ENCODE measurements at regions not wholly inside any gene's neighbourhood (a gene's known extent, or its start where the extent isn't known, plus 50 kb on each side); places are given as distances from the start of the nearest gene placed in this dataset.

- no peak for FAIRE-seq
Measured at GRCh38 chr1:57795886-57796285, 372.0 kb upstream of the DAB1 start.

GRCh38 chr1:57794078-57794477, 370.2 kb upstream of the DAB1 start:
- FAIRE-seq (no peak), DNase-seq (ENCODE audit: low spot score in 2 of 2) (no peak)

More at GRCh38 chr1:57795886-57796285, 372.0 kb upstream of the DAB1 start:
- no peak for DNase-seq (ENCODE audit: low spot score in 2 of 2)

- FAIRE-seq, result no peak
- no peak for DNase-seq (ENCODE audit: low spot score in 2 of 2)
Measured at GRCh38 chr1:57791497-57791896, 367.6 kb upstream of the DAB1 start.

- DNase-seq (ENCODE audit: low spot score in 2 of 2) (no peak), FAIRE-seq (no peak)
Measured at GRCh38 chr1:57789936-57790335, 366.1 kb upstream of the DAB1 start.

GRCh38 chr1:57788313-57788712, 364.5 kb upstream of the DAB1 start:
- no peak for DNase-seq (ENCODE audit: low spot score in 2 of 2)
- FAIRE-seq, result no peak

- DNase-seq (ENCODE audit: low spot score in 2 of 2), result no peak
- FAIRE-seq, result no peak
Measured at GRCh38 chr1:57784356-57784755, 360.5 kb upstream of the DAB1 start.

- FAIRE-seq, result no peak
- no peak for DNase-seq (ENCODE audit: low spot score in 2 of 2)
Measured at GRCh38 chr1:57782357-57782756, 358.5 kb upstream of the DAB1 start.

- no peak for FAIRE-seq
- no peak for DNase-seq (ENCODE audit: low spot score in 2 of 2)
Measured at GRCh38 chr1:57772580-57773195, 348.8 kb upstream of the DAB1 start.

GRCh38 chr1:57770772-57771171, 346.9 kb upstream of the DAB1 start:
- FAIRE-seq, result no peak

GRCh38 chr1:57770236-57770635, 346.4 kb upstream of the DAB1 start:
- FAIRE-seq (no peak), DNase-seq (ENCODE audit: low spot score in 2 of 2) (no peak)

More at GRCh38 chr1:57770772-57771171, 346.9 kb upstream of the DAB1 start:
- DNase-seq (ENCODE audit: low spot score in 2 of 2), result no peak

- no peak for DNase-seq (ENCODE audit: low spot score in 2 of 2)
- no peak for FAIRE-seq
Measured at GRCh38 chr1:57761628-57762027, 337.8 kb upstream of the DAB1 start.

GRCh38 chr1:57752843-57753242, 329.0 kb upstream of the DAB1 start:
- DNase-seq (ENCODE audit: low spot score in 2 of 2) (no peak), FAIRE-seq (no peak)

- no peak for FAIRE-seq
- no peak for DNase-seq (ENCODE audit: low spot score in 2 of 2)
Measured at GRCh38 chr1:57748719-57749118, 324.9 kb upstream of the DAB1 start.

- DNase-seq (ENCODE audit: low spot score in 2 of 2), result no peak
- FAIRE-seq, result no peak
Measured at GRCh38 chr1:57747818-57748217, 324.0 kb upstream of the DAB1 start.

GRCh38 chr1:57741521-57741920, 317.7 kb upstream of the DAB1 start:
- DNase-seq (ENCODE audit: low spot score in 2 of 2), result no peak
- no peak for FAIRE-seq

GRCh38 chr1:57736940-57737339, 313.1 kb upstream of the DAB1 start:
- no peak for FAIRE-seq

GRCh38 chr1:57729181-57729580, 305.3 kb upstream of the DAB1 start:
- DNase-seq (ENCODE audit: low spot score in 2 of 2), result no peak
- FAIRE-seq, result no peak

More at GRCh38 chr1:57736940-57737339, 313.1 kb upstream of the DAB1 start:
- no peak for DNase-seq (ENCODE audit: low spot score in 2 of 2)

- DNase-seq (ENCODE audit: low spot score in 2 of 2) (no peak), FAIRE-seq (no peak)
Measured at GRCh38 chr1:57727121-57727520, 303.3 kb upstream of the DAB1 start.

- DNase-seq (ENCODE audit: low spot score in 2 of 2), result no peak
- FAIRE-seq, result no peak
Measured at GRCh38 chr1:57725318-57725717, 301.5 kb upstream of the DAB1 start.

- FAIRE-seq, result no peak
- no peak for DNase-seq (ENCODE audit: low spot score in 2 of 2)
Measured at GRCh38 chr1:57724535-57724934, 300.7 kb upstream of the DAB1 start.

GRCh38 chr1:57722285-57722978, 298.6 kb upstream of the DAB1 start:
- no peak for DNase-seq (ENCODE audit: low spot score in 2 of 2)
- no peak for FAIRE-seq

GRCh38 chr1:57721001-57721400, 297.1 kb upstream of the DAB1 start:
- DNase-seq (ENCODE audit: low spot score in 2 of 2), result no peak
- no peak for FAIRE-seq
